ENCODE measurements at regions not wholly inside any gene's neighbourhood (a gene's known extent, or its start where the extent isn't known, plus 50 kb on each side); places are given as distances from the start of the nearest gene placed in this dataset.

DNA sequence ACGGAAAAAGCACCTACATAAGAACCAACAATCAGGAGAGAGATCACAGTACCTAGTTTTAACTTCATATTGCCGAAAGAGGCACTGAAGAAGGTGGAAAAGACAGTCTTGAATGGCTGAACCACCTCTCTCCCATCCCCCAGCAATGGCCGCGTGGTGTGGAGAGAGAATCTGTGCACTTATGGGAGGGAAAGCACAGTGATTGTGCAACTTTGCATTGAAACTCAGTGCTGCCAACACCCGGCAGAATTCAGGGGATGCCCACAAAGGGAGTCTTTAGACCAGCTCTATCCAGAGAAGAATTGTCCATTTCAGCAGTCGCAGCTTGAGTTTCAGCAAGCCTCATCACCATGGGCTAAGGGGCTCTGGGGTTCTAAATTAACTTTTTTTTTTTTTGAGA lies 186.3 kb upstream of the USP25 start:
- RAD21 ChIA-PET (ENCODE audit: unreplicated experiment) = no interaction called here
- TF ChIP-seq, protein P1, sequence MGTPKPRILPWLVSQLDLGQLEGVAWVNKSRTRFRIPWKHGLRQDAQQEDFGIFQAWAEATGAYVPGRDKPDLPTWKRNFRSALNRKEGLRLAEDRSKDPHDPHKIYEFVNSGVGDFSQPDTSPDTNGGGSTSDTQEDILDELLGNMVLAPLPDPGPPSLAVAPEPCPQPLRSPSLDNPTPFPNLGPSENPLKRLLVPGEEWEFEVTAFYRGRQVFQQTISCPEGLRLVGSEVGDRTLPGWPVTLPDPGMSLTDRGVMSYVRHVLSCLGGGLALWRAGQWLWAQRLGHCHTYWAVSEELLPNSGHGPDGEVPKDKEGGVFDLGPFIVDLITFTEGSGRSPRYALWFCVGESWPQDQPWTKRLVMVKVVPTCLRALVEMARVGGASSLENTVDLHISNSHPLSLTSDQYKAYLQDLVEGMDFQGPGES (IDR thresholded peaks at IDR 0.05) = no peak
- TF ChIP-seq MXI1 (IDR thresholded peaks at IDR 0.05; ENCODE audit: low read depth, low read length) = no peak

DNA sequence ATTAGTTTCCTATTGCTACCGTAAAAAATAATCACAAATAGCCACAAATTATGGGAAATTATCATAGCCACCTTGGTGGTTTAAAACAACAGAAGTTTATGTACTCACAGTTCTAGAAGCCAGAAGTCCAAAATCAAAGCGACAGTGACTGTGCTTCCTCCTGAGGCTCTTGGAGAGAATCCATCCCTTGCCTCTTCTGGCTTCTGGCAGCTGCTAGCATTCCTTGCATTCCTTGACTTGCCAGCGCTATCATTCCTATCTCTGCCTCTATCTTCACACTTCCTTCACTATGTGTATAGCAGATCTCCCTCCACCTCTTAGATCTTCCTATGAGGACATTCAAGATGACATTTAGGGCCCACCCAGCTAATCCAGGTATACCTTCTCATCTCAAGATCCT lies 180.1 kb upstream of the USP25 start:
- H4K20me1 ChIP-seq (ENCODE audit: control insufficient read depth, insufficient read depth) = no peaks in the 10 kb centered on the region
- FAIRE-seq = no peak
- H3K79me2 ChIP-seq (ENCODE audit: control insufficient read depth, insufficient read depth, low read length) = no peaks in the 10 kb centered on the region
- no peak for DNase-seq (ENCODE audit: low read depth, low spot score)
- SMC1A ChIA-PET (ENCODE audit: uncharacterized antibody, unreplicated experiment) = no interaction called here
- CTCF ChIA-PET = no interaction called here
- intact Hi-C loops (cut with micrococcal nuclease; ENCODE audit: unreplicated experiment) = no loop called here
- no peak overlapping the region for H3K27ac ChIP-seq (ENCODE audit: control insufficient read depth, insufficient read depth)
- H3K4me3 ChIP-seq = no peak overlapping the region
- ATAC-seq = no peak
- no peak for TF ChIP-seq TCF12 (IDR thresholded peaks at IDR 0.05; ENCODE audit: low read depth, low read length)
- TF ChIP-seq, protein P2, sequence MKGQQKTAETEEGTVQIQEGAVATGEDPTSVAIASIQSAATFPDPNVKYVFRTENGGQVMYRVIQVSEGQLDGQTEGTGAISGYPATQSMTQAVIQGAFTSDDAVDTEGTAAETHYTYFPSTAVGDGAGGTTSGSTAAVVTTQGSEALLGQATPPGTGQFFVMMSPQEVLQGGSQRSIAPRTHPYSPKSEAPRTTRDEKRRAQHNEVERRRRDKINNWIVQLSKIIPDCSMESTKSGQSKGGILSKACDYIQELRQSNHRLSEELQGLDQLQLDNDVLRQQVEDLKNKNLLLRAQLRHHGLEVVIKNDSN (IDR thresholded peaks at IDR 0.05; ENCODE audit: borderline replicate concordance, extremely low read length, insufficient read depth, low read depth, low read length) = no peak
- 75% methylated on average over 3 of the region's 3 CpGs for WGBS (ENCODE audit: insufficient coverage, insufficient replicate concordance, low lambda C conversion rate, missing lambda C conversion rate)
- in situ Hi-C loops (cut with MboI) = no loop called here
- BruUV-seq (replicated peaks) = no TSS peak
- H3K9ac ChIP-seq (ENCODE audit: control insufficient read depth, insufficient read depth, low read length) = no peak overlapping the region
- no peaks in the 10 kb centered on the region for H3K4me1 ChIP-seq (ENCODE audit: control insufficient read depth, insufficient read depth, low read length)
- H3K27me3 ChIP-seq (replicated peaks in 1 of 2; ENCODE audit: control insufficient read depth in 2 of 2, insufficient read depth in 2 of 2, low read length in 1 of 2) = no peaks in the 10 kb centered on the region
- no peaks in the 10 kb centered on the region for H3K9me3 ChIP-seq (replicated peaks; ENCODE audit: control insufficient read depth, insufficient read depth, low read length)
- H3K36me3 ChIP-seq (ENCODE audit: control insufficient read depth in 2 of 2, insufficient read depth in 2 of 2, low read length in 1 of 2) = no peaks in the 10 kb centered on the region
- RAD21 ChIA-PET (ENCODE audit: unreplicated experiment) = no interaction called here
- no peak overlapping the region for H3K4me2 ChIP-seq (ENCODE audit: control insufficient read depth, insufficient read depth)
- POLR2A ChIA-PET = no interaction called here
- H2AFZ ChIP-seq (ENCODE audit: control insufficient read depth, low read depth, low read length) = no peak overlapping the region

More for the DNA sequence above, 186.3 kb upstream of the USP25 start:
- no peaks in the 10 kb centered on the region for H3K79me2 ChIP-seq (ENCODE audit: control insufficient read depth, insufficient read depth, low read length)
- H3K4me2 ChIP-seq (ENCODE audit: control insufficient read depth, insufficient read depth) = no peak overlapping the region
- intact Hi-C loops (cut with micrococcal nuclease; ENCODE audit: unreplicated experiment) = no loop called here
- BruUV-seq (replicated peaks) = no TSS peak
- H3K9ac ChIP-seq (ENCODE audit: control insufficient read depth, insufficient read depth, low read length) = no peak overlapping the region
- H4K20me1 ChIP-seq (ENCODE audit: control insufficient read depth, insufficient read depth) = no peaks in the 10 kb centered on the region
- SMC1A ChIA-PET (ENCODE audit: uncharacterized antibody, unreplicated experiment) = no interaction called here
- no peaks in the 10 kb centered on the region for H3K4me1 ChIP-seq (ENCODE audit: control insufficient read depth, insufficient read depth, low read length)
- in situ Hi-C loops (cut with MboI) = no loop called here
- H2AFZ ChIP-seq (ENCODE audit: control insufficient read depth, low read depth, low read length) = no peak overlapping the region
- FAIRE-seq = no peak
- DNase-seq (ENCODE audit: low read depth, low spot score) = no peak
- H3K4me3 ChIP-seq = no peak overlapping the region
- POLR2A ChIA-PET = interaction anchor here (0.7 kb wide), 1 partner anchor 8 kb away, joined by 3 read pairs; no protein-coding TSS in a partner anchor
- 28% methylated on average over 6 of the region's 6 CpGs for WGBS (ENCODE audit: insufficient coverage, insufficient replicate concordance, low lambda C conversion rate, missing lambda C conversion rate)
- no peak for ATAC-seq
- H3K9me3 ChIP-seq (replicated peaks; ENCODE audit: control insufficient read depth, insufficient read depth, low read length) = no peaks in the 10 kb centered on the region
- CTCF ChIA-PET = interaction anchor here (0.6 to 0.7 kb wide), 2 partner anchors 14 to 1892 kb away, joined by 3 read pairs; no protein-coding TSS in a partner anchor
- H3K36me3 ChIP-seq (ENCODE audit: control insufficient read depth in 2 of 2, insufficient read depth in 2 of 2, low read length in 1 of 2) = no peaks in the 10 kb centered on the region
- H3K27ac ChIP-seq (ENCODE audit: control insufficient read depth, insufficient read depth) = no peak overlapping the region
- H3K27me3 ChIP-seq (replicated peaks in 1 of 2; ENCODE audit: control insufficient read depth in 2 of 2, insufficient read depth in 2 of 2, low read length in 1 of 2) = no peaks in the 10 kb centered on the region
